SW 1271 (cell line): ENCODE measurements at regions not wholly inside any gene's neighbourhood (a gene's known extent, or its start where the extent isn't known, plus 50 kb on each side); places are given as distances from the start of the nearest gene placed in this dataset.

Experiments
- DNase-seq, 2 experiments: peaks; one replicate each; lab custom pipeline; 2025; lab: John Stamatoyannopoulos, UW

- no peak for DNase-seq
Observed at GRCh38 chr1:184141361-184141880, 89.9 kb downstream of the TSEN15 start.

GRCh38 chr1:184143449-184143848 is 91.9 kb downstream of the TSEN15 start:
- no peak for DNase-seq

DNA sequence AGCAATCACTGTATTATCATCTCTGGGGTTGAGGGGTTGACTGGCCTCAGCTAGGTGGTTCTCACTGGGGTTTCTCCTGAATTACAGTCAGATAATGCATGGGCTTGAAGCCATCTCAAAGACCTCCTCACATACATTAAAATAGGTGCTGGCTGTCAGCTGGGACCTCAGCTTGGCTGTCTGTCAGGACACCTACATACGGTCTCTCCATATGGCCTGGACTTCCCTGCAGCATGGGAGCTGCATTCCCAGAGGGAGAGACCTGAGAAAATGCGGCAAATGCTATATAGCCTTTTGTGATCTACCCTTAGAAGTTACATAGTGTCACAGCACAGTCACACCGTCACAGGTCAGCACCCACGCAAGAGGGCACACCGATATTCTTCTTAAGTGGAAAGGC is 93.6 kb downstream of the TSEN15 start:
- no peak for DNase-seq

GRCh38 chr1:184146202-184146601 is 94.7 kb downstream of the TSEN15 start:
- DNase-seq: no peak

DNA sequence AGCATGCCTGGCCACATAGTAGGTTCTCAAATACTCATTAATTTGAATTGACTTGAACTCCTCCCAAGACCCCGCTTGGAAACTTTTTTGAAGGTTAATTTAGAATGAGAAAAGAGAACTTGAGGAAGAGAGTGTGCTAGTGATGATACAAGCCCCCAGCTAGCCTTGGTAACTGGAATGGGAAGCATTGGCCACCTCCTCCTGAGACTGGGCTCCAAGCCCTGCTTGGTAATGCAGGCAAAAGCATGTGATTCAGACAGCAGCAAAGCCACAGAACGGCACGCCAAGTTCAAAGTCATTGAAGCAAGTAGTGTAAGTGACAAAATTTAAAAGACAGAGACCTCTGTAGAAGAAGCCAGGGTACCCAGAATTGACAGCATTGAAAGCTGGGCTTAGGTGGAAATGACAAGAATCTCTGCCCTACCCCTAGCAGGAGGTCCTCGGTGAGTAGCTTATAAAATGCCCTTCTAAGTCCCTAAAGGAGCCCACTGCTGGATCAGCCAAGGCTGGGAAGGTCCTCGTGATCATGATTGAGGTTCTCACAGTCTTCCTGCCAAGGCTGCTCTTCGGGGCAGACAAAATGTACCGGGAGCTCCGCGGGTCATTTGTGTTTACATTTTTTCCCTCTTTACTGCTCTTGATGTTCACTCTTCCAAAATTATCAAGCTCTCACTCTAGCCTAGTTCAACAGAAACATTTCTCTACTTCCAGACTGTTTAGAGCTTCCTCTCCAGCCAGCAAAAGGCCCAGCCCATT is 99.4 kb downstream of the TSEN15 start:
- no peak for DNase-seq

- DNase-seq: no peak
Observed at GRCh38 chr1:184152434-184152898, 100.9 kb downstream of the TSEN15 start.

GRCh38 chr1:184152974-184153373 is 101.4 kb downstream of the TSEN15 start:
- no peak for DNase-seq

GRCh38 chr1:184153731-184154130 is 102.2 kb downstream of the TSEN15 start:
- DNase-seq: no peak

- DNase-seq: no peak
Observed at GRCh38 chr1:184156521-184157393, 105.2 kb downstream of the TSEN15 start.

GRCh38 chr1:184157394-184157742 is 105.8 kb downstream of the TSEN15 start:
- no peak for DNase-seq

DNA sequence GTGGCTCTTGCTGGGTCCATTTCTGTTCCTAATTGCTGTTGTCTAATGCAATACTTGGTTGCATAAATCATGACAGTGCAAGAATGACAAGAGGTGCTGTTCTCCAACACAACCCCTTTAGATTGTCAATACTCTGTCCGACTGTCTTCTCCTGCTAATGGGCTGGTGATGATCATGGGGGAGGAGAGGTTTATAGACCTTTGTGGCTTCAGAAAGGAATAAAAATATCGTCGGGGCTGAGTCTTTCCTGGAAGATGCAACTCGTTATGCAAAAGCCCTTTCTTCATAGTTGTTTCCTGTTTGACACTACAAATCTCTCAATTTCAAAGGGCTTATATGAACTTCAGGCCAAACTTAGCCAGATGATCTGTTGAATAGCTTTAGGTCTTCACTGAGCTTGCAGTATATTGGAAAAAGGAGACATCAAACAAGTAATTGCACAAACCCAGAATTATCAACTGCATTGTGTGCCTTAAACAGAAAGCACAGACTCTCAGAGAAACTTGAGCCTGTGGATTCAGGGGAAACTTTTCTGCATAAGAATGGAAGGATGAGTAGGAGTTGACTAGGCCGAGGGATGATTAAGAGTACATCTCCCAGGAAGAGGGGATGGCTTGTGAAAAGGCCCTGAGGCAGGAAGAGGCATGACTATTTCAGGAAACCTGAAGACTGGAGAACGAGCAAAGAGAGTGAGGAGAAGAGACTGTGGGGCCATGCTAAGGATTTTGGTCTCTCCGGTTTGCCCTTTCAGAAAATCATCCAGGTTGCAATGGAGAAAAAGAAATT is 107.6 kb downstream of the TSEN15 start:
- no peak for DNase-seq

DNA sequence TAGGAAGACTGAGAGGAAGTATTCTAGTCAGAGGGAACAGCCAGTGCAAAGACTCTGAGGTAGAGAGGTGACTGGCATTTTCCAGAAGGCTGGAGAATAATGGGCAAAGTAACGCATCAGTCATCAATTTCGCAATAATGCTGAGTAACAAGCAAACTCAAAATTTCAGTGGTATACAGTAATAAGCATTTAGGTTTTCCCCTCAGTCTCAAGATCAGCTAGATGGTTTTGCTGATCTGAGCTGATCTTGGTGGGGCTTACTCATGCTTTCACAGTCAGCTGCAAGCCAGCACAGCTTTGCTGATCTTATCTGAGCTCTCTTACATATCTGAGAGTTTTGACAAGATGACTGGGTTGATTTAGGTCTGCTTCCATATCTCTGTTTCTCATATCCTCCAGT is 108.7 kb downstream of the TSEN15 start:
- no peak for DNase-seq

- DNase-seq: no peak
Observed at GRCh38 chr1:184161071-184161698, 109.7 kb downstream of the TSEN15 start.

DNA sequence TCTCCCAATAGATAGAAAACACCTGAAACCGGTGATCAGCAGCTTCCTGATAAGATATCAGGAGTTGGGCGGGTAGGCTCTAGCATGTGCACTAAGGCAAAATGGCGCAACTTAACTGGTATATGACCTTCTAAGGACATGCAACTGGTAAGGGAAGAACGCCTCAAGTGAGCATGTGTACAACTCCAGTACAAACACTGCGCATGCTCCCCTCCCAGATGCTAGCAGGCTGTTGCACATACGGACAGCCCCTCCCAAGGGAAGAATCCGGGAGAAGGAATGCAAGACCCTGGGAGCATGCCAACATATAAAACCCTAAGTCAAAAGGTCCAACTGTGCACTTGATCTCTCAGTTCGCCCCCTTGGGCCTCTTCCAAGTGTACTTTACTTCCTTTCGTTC is 110.8 kb downstream of the TSEN15 start:
- no peak for DNase-seq

- DNase-seq: no peak
Observed at GRCh38 chr1:184163674-184164465, 112.3 kb downstream of the TSEN15 start.

GRCh38 chr1:184164536-184164935 is 113.0 kb downstream of the TSEN15 start:
- DNase-seq: no peak

- no peak for DNase-seq
Observed at GRCh38 chr1:184166485-184166884, 115.0 kb downstream of the TSEN15 start.

GRCh38 chr1:184167352-184167751 is 115.8 kb downstream of the TSEN15 start:
- no peak for DNase-seq

DNA sequence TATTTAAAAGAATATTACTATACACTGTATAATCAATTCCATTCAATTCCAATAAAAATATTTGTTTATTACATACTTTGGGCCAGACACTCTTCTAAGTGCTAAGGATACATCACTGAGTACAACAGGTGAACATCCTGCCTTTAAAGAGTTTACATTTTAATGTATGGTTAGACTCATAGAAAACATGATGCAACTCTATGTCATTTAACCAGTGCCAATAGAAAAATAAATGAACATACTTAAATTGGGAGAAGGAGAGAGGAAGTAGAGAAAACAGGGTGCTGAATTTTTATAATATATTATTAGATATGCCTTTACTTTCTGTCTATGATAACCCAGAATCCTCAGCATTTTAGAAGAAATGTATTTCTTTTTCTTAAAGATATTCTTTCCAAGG is 119.2 kb downstream of the TSEN15 start:
- DNase-seq: no peak

- DNase-seq: no peak
Observed at GRCh38 chr1:184176058-184176457, 124.5 kb downstream of the TSEN15 start.

GRCh38 chr1:184181044-184181443 is 129.5 kb downstream of the TSEN15 start:
- DNase-seq: no peak
